NCI-H146 treated with DMSO at 0.1 percent for 48 hours (cell line): ENCODE measurements at regions not wholly inside any gene's neighbourhood (a gene's known extent, or its start where the extent isn't known, plus 50 kb on each side); places are given as distances from the start of the nearest gene placed in this dataset.
"Not testable (repeated sequence)": the region's sequence is repeated elsewhere in the genome, so short reads cannot be mapped to it uniquely, and the experiment has no call there.

Source experiments
- DNase-seq: peaks from one replicate; lab custom pipeline; 2025; ENCODE audit not compliant: unreplicated experiment; lab: John Stamatoyannopoulos, UW

DNA sequence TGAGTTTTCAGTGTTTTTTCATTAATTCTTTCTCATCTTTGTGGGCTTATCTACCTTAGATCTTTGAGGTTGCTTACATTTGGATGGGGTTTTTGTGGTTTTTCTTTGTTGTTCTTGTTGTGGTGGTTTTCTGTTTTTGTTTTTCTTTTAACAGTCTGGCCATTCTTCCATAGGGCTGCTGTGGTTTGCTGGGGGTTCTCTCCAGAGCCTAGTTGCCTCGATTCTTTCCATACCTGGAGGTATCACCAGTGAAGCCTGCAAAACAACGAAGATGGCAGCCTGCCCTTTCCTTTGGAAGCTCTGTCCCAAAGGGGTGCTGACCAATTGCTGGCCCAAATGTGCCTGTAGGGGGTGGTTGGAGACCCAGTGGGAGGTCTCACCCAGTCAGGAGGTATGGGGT, 168.6 kb upstream of the CLNK start:
- DNase-seq = no peak

DNA sequence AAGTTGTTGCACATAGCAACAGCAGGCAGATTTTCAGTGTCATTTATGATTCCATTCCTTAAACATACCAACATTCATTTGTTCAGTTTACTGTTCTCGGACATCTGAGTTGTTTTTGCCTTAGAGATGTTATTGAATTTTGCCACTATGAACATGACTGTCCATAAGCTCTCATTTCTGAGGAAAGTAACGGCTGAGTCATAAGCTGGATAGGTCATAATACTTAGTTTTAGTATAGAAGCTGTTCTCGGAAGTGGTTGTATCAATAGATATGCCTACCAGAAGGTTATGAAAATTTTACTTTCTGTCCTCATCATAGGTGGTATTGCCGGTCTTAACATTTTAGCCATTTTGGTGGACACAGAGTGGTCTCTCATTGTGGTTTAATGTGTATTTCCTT, 157.1 kb upstream of the CLNK start:
- DNase-seq = no peak

DNA sequence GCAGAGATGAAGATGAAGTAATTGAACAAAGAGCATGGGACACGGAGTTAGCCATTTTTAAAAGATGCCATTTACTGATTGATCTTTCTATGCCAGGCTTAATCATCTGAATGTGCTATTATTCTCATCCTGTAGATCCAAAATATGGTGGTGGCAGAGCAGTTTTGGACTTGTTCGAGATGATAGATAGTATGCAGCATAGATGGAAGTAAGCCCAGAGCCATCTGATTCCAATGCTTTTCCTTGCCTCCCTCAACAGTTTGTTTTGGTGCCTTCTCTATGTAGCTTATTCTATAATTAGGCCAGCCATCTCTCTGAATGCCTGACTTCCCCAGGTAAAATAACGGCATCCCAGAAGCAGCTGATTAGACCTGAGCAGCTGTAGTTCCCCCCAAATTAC, 152.6 kb upstream of the CLNK start:
- no peak for DNase-seq

DNA sequence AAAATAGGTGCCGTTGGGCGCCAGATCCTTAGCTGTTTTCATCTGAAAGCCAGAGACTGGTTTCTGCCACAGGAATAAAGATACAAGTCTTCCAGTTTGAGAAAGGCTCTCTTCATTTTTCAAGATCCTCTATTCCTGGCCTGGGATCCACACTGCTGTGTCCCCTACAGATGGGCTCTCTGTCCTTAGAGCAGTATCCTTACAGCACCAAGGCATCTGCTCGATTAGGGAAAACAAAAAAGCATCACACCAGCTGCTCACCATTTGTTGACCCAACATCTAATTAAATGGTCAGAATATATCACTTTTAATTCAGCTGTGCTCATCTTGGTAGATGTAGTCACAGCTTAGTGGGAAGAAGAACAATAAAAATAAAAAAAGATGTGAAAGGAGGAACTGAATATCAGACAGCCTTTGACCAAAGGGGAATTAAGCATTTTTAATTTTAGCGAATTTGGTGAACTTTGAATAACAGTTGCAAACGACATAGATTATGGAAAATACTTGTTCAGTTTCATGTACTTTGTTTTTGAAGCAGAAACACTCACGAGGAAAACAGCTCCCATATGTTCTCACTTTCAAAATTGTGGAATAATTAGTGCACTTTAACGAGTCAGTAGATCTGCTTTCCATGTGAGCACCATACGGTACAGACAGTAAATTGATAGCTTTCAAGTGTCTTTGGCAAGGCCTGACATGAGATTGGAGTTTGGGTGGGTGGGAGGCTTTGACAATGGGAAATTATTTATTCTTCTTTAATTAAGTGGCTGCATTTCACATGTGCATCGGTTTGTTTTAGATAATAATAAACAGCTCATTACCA, 148.4 kb upstream of the CLNK start:
- DNase-seq = peak; percentile 63

DNA sequence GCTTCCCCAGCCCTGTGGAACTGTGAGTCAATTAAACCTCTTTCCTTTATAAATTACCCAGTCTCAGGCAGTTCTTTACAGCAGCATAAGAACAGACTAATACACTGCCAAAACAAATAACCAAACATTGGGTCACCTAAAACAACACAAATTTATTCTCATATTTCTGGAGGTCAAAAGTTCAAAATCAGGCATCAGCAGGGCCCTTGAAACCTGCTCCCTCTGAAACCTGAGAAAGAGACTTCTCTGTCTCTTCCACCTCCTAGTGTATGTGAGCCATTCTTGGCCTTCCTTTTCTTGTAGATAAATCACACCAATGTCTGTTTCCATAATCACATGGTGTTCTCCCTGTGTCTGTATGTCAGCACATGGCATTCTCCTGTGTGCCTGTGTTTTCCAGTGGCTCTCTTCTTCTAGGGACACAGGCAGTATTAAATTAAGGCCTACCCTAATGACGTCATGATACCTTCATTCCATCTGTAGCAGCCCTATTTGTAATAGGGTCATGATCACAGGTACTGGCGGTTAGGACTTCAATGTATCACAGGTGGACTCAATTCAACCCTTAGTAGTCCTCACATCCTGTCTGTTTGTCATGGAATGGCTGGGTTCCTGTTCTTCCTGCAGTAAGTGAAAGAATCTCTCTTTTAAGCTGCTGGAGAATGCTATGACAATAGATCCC, 147.3 kb upstream of the CLNK start:
- no peak for DNase-seq

GRCh38 chr4:10828918-10829538, 144.5 kb upstream of the CLNK start:
- not testable (repeated sequence) for DNase-seq

GRCh38 chr4:10821826-10822225, 137.3 kb upstream of the CLNK start:
- DNase-seq = no peak

GRCh38 chr4:10816571-10816970, 132.0 kb upstream of the CLNK start:
- DNase-seq = no peak

DNA sequence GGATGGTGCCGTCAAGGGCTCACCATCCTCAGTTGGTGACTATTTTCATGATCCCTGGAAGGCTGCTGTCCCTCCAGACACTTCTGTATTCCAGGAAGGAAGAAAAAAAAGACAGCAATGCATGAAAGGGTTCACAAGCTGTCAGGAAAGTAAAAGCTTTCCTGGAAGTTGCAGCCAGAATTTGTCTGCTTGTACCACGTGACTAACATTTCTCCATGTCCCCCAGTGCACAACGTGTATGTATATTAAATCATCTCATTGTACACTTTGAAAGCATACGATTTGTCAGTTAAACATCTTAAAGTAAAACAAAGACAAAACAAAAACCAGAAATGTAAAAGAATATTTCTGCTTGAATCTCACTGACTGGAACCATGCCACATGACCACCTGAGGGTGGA, 127.4 kb upstream of the CLNK start:
- DNase-seq = no peak

- DNase-seq = no peak
These were observed 125.8 kb upstream of the CLNK start for GRCh38 chr4:10810411-10810810.

- DNase-seq = no peak
These were observed 125.3 kb upstream of the CLNK start for GRCh38 chr4:10809905-10810304.

DNA sequence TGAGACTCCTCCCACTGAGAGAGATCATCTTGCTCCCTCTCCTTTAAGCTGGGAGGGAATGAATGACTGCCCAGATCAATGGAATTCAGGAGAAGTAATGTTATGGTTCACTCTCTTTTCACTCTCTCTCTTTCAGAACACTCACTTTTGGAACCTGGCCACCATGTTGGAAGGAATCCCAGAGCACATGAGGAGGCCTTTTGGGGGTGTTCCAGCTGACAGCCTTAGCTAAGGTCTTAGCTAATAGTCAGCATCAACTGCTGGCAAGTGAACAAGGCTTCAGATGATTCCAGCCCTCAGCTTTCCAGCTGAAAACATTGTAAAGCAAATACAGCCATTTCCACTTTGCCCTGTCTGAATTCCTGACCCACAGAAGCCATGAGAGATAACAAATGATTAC, 124.0 kb upstream of the CLNK start:
- no peak for DNase-seq

GRCh38 chr4:10806953-10807645, 122.5 kb upstream of the CLNK start:
- DNase-seq = peak; percentile 21

DNA sequence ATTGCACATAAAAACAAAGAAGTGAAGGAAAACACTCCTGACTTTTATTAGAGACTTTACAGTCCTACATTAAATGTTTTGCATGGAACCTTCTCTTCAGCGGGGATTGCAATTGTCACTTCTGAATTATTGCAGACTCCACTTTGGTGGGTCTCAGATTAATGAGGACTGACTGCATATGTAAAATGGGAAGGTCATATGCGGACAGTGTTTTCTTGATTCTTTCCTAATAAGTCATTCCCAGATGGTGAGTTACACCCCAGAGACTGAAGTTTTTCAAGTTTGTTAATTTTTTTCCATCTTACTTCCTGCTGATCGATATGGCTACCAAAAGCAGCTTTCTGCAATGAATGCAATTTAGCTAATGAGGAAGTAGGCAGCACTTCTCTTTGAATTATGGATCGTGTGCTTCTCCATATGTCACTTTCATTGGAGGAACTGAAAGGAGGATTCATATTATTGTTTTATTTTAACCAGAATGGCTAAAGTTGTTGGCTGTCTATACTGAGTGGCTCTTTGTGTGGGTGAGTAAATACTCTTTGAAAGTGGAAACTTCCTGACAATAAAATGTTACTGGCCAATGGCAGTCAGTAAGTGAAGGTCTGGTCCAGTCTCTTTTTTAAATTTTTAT, 119.3 kb upstream of the CLNK start:
- DNase-seq = no peak

GRCh38 chr4:10787365-10787764, 102.8 kb upstream of the CLNK start:
- no peak for DNase-seq

DNA sequence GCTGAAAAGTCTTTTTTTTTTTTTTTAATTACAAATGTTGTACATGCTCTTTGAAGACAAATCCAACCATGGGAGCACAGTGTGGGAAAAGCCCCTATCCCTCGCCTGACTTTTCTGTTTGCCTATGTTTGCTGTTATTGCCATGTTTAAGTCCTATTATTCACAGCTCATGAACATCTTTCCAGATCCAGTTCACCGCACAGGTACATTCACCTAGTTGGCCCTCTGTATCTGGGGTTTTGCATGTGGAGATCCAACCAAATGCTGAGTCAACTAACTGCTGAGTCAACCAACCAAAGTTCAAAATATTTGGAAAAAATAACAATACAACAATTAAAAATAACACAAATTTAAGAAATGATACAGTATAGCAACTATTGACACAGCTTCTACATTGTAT, 100.1 kb upstream of the CLNK start:
- no peak for DNase-seq

DNA sequence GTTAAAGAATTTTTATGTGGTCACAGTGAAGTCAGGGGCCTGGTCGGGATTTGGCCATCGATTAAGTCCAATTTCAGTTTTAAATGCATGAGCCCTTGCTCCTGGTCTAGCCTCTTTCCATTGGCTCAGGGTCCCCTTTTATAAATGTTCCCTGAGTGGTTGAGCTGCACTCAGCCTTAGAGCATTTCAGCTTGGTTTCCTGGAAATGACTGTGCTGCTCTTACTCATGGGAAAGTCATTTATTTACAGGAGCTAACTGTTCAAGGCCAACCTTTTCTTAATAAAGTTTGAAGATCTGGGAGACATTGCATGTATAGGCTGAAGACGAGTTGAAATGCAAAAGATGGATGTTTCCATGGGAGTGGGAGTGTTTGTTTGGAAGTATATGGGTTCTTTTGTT, 98.8 kb upstream of the CLNK start:
- no peak for DNase-seq

- no peak for DNase-seq
These were observed 97.2 kb upstream of the CLNK start for GRCh38 chr4:10781805-10782204.

DNA sequence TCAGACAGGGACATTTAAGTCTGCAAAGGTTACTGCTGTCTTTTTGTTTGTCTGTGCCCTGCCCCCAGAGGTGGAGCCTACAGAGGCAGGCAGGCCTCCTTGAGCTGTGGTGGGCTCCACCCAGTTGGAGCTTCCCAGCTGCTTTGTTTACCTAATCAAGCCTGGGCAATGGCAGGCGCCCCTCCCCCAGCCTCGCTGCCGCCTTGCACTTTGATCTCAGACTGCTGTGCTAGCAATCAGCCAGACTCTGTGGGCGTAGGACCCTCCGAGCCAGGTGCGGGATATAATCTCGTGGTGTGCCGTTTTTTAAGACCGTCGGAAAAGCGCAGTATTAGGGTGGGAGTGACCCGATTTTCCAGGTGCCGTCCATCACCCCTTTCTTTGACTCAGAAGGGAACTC, 96.2 kb upstream of the CLNK start:
- DNase-seq = not testable (repeated sequence)

GRCh38 chr4:10775132-10775531, 90.6 kb upstream of the CLNK start:
- DNase-seq = not testable (repeated sequence)

GRCh38 chr4:10773656-10774055, 89.1 kb upstream of the CLNK start:
- DNase-seq = no peak
